ENCODE measurements at regions not wholly inside any gene's neighbourhood (a gene's known extent, or its start where the extent isn't known, plus 50 kb on each side); places are given as distances from the start of the nearest gene placed in this dataset.
"Not testable (repeated sequence)": the region's sequence is repeated elsewhere in the genome, so short reads cannot be mapped to it uniquely, and the experiment has no call there.

GRCh38 chr3:159669766-159670165, 318.9 kb upstream of the IL12A start:
- DNase-seq: no peak

- no peak for DNase-seq
These were observed 315.6 kb upstream of the IL12A start for GRCh38 chr3:159672728-159673688.

GRCh38 chr3:159674583-159674982, 314.1 kb upstream of the IL12A start:
- no peak for DNase-seq

DNA sequence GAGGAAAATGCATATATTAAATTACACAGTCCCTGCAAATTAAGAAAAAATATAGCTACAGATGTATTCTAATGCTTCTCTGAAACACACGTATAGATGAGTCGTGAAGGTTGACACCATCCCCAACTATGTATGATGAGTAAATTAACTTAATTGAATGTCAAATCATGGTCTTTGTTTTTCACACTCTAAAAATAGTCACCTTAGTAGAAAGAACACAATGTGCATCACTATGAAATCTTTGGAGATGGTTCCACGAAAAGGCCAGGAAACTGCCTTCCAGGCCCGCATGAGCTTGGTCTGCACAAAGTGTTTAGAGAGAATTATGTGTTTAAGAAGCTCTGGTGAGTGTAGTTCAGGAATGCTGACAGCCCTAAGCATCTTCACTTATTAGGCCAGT, 313.4 kb upstream of the IL12A start:
- DNase-seq: no peak

DNA sequence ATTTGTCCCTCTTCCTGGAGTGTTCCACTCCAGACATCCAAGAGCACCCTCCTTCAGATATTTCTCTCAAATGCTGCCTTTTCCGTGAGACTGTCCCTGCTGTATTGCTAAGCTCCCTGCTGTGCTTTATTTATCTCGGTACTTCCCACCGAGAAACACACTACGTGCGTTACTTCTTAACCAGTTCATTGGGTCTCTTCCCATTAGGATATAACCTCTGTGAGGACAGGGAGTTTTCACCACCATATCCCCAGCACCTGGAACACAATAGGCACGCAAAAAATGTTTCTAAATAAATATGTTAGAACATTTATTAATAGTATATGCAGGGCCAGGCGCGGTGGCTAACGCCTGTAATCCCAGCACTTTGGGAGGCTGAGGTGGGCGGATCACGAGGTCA, 308.7 kb upstream of the IL12A start:
- no peak for DNase-seq

- not testable (repeated sequence) for DNase-seq
These were observed 306.9 kb upstream of the IL12A start for GRCh38 chr3:159681717-159682116.

DNA sequence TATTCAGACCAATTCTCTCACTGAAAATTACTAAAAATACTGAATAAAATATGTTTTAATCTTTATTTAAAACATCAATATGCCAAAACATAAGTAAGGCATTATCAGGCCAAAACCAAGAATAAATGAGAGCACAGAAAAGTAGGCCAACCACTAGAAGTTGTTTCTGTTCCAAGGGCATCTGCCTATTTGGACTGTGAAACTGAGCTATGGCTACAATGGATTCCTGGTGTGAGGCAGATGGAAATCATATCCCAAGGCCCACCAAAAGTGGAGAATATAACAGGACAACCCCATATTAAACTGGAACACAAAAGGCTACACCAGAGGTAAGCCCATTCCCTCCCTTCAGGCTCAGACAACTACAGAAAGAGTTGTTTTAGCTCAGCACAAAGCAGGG, 302.8 kb upstream of the IL12A start:
- DNase-seq: no peak

DNA sequence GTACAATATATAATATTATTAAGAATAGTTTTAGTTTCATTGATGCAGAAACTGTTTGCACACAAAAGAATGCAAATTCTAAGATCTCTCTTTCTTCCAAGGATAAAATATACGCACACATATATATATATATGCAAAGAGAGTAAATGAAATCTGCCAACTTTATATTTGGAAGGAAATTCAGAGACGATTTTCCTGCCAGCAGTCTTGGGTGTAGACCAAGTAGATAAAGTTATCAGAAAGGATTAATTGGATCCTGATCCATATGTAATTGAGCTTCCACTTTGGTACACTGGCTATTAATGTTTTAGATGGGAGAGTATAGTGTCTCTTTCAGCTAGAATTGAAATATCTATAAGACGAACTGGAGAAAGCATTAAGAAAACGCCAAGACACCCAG, 295.4 kb upstream of the IL12A start:
- no peak for DNase-seq

DNA sequence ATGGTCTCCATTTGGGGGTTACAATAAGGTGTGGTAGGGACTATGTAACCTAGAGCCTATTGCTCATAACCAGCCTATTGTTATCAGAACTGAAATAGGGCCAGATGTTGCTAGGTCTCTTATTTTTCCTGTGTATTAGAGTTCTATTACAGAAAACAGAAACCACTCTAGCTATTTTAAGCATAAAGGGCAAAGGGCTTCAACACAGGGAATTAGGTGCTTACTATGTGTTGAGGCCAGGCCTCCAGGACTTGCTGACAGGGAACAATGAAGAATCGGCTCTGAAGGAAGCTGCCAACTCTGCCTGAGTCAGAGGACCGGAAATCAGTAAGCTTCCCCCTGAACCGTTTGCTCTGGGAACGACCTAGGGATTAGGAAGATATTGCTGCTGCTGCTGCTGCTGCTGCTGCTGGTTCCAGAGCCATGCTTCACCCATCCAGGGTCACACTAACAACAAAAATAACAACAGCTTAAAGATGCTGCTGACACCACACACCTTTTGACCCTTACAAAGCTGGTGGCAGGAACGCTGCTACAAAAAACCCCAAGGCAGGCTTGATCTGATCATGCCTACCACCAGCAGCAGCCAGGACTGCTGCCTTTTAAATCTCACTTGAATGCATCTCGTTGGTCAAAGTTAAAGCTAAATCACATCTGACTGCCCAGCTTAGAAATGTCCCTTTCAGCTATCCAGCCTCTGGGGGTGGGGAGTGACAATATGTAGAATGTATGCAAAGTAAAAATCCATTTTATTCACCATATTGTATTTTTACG, 276.9 kb upstream of the IL12A start:
- no peak for DNase-seq

- DNase-seq: no peak
These were observed 267.3 kb upstream of the IL12A start for GRCh38 chr3:159721324-159721723.

DNA sequence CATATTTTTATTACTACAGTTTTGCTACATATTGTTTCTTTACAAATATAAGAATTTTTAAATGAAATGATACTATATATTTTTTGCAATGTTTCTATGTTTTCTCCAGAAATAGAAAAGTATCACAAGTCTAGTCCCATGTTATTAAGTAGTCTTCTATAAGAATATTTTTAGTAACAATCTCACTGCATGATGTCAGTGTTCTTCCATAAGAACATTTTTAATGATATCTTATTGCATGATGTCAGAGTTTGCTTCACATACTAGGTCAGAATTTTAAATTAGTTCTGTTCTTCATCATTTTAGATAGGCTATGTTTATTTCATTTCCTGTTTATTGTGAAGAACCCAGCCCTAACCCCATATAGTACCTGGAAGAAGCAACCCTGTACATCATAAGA, 265.3 kb upstream of the IL12A start:
- DNase-seq: no peak

DNA sequence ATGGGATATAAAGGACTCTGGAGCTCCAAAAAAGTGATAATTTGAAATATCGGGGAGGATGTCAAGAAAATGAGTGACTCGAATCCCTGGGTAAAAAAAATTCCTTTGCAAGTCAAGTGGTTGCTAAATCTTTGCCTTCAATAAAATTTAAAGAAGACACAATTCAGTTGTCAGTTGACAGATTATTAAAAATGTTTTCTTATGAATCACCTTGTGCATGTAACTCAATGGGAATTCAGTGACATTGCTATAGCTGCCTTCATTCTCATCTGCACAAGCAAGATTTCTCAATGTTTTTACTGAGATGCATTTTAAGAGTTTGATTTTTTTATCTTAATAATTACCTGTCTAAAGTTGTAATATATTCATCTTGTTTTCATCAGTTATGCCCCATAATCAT, 264.0 kb upstream of the IL12A start:
- DNase-seq: no peak

DNA sequence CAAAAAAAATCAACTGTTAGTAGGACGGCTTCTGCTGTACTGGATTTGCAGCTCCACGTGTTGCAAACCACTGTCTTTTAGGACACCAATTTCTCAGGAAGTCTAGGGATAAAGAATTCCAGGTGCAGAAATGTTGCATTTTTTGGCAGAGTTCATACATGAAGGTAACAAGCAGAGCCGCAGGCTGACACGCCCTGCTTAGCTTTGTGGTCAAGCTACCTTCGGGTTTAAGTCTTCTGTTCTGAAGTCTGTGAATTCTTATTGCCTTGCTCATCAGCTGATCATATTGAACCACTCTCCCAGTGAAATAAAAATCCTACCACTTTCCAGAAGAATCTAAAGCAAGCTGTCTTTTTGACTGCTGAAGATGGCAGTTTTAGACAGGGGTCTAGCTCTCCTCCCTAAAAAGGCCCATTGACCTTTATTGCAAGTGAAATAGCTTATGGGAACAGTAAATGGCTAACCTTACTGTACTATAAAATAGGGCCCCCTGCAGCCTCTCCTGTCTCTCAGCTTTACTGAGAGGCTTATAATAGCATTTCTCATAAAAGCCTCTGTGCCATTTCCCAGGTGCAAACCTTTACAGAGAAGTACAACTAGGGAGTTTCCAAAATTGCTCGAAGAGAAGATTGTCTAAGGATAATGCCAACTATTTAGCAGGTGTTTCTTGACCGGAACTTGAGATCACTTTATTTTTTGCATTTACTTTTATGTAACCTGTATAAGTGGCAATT, 262.2 kb upstream of the IL12A start:
- no peak for DNase-seq

GRCh38 chr3:159727506-159727905, 261.1 kb upstream of the IL12A start:
- DNase-seq: no peak

GRCh38 chr3:159731254-159731653, 257.4 kb upstream of the IL12A start:
- no peak for DNase-seq

- no peak for DNase-seq
These were observed 256.2 kb upstream of the IL12A start for GRCh38 chr3:159732172-159733111.

DNA sequence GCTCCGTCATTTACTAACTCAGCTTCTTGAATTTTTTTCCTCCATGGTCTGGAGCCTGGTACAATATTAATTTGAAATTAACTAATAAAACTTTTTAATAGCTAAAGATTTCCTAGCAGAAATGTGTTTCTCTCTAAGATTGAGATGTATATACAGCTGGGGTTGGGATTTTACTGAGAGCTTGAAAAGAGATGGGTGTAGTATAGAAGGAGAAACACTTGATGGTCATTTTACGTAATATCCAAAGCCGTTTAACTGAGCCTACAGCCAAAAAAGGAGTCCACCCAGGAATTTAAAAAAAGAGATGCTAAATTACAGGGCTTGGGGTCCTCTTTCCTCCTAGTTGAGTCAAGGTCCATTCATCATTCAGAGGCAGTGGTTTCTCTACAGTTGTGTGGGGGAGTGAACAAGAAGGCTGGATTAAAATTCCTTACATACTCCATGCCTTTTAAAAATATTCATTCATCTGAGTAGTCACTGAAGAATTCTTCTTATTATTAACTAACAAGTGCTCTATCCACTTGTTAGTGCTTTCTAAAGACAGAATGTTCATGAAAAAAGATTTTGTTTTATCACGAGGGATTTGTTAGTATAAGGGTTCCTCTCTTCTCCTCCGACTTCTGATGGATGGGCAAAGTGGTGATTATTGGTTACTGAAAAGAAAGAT, 255.3 kb upstream of the IL12A start:
- no peak for DNase-seq

- no peak for DNase-seq
These were observed 254.0 kb upstream of the IL12A start for GRCh38 chr3:159734681-159735080.

DNA sequence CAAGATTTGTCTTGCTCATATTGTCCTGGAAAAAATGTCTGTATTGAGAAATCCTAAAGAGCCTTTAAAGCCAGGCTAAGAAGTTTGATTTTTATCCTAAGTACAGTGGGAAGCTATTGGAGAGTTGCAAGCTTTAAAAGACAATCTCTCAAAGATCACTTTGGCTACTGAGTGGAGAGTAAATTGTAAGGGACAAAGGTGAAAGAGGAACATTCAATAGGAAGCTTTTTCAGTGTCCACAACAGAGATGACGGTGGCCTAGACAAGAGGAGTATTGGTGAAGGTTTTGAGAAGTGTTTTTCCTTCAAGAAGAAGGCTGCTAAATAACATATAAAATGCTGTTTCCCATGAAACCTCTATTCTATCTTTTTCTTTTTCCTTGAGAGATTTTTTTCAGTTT, 249.5 kb upstream of the IL12A start:
- DNase-seq: no peak

DNA sequence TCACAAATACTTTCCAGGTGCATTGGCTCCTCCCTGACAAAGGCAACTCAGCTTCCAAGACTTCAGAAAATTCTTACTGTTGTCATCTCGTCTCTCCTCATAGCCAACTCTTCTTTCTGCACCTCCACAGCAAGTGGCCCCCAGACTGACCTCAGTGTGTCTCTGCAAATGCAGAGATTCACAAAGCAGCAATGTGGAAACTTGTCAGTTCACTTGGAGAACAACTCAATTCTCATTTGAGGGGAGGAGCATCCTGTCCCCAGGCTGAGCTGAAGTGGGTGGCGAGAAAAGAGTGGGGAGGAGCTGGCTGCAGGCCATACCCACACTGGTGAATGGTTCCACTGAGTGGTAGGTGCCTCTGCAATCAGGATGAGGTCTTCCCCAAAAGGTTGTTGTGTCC, 248.7 kb upstream of the IL12A start:
- DNase-seq: no peak

DNA sequence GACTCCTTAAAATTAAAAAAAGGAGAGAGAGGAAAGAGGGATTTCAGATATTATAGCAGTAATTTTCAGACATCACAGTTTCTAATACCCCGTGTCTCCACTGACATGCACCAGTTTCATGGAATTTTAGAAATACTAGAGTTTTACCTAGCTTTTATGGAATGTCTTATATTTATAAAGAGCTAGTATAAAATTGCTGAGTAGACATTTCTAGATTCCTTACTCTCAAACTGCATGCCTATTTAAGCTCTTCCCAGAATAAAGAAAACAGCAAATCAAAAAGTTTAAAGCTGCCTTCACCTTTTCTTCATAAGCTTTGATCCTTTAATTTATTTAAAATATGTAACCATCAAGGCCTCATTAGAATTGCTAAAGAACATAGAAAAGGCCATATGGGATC, 247.4 kb upstream of the IL12A start:
- no peak for DNase-seq

DNA sequence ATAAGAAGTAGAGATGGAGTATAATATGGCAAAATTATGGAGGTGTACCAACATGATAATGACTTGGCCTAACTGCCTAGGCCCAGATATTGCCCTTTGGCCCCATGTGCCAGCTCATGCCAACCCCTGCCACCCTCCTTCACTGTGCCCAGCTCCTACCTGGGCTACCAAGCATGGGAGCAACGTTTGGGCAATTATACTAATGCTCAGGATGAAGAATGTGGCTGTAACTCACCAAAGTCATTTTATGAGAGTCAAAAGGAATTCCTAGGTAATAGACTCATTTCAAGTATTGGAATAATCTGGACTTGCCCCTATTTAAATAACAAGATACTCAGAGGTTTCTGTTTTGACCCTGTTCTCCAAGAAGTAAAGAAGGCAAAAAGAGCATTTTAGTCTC, 240.2 kb upstream of the IL12A start:
- no peak for DNase-seq
